ENCODE measurements at regions not wholly inside any gene's neighbourhood (a gene's known extent, or its start where the extent isn't known, plus 50 kb on each side); places are given as distances from the start of the nearest gene placed in this dataset.
"Not testable (repeated sequence)": the region's sequence is repeated elsewhere in the genome, so short reads cannot be mapped to it uniquely, and the experiment has no call there.

DNA sequence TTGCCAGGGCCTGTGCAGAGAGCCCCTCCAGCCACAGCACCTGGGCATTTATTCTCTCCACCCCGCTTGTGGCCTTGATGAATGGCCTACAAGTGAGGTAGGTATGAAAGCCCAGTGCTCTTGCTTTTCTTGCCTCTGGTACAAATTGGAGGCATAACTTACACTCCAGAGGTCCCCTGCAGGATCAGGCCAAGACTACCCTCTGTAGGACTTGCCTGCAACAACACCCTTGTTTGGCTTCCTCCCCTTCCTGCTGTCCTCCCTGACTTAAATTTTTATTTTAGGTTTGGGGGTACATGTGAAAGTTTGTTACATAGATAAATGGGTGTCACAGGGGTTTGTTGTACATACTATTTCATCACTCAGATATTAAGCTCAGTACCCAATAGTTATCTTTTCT lies 95.7 kb downstream of the CDC42EP3 start:
- no peak overlapping the region for H3K27ac ChIP-seq (ENCODE audit: low read depth, low read length)
- TF ChIP-seq, protein P1, sequence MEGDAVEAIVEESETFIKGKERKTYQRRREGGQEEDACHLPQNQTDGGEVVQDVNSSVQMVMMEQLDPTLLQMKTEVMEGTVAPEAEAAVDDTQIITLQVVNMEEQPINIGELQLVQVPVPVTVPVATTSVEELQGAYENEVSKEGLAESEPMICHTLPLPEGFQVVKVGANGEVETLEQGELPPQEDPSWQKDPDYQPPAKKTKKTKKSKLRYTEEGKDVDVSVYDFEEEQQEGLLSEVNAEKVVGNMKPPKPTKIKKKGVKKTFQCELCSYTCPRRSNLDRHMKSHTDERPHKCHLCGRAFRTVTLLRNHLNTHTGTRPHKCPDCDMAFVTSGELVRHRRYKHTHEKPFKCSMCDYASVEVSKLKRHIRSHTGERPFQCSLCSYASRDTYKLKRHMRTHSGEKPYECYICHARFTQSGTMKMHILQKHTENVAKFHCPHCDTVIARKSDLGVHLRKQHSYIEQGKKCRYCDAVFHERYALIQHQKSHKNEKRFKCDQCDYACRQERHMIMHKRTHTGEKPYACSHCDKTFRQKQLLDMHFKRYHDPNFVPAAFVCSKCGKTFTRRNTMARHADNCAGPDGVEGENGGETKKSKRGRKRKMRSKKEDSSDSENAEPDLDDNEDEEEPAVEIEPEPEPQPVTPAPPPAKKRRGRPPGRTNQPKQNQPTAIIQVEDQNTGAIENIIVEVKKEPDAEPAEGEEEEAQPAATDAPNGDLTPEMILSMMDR (IDR thresholded peaks at IDR 0.05; ENCODE audit: extremely low read depth, low read depth, low read length): peak; percentile 35

DNA sequence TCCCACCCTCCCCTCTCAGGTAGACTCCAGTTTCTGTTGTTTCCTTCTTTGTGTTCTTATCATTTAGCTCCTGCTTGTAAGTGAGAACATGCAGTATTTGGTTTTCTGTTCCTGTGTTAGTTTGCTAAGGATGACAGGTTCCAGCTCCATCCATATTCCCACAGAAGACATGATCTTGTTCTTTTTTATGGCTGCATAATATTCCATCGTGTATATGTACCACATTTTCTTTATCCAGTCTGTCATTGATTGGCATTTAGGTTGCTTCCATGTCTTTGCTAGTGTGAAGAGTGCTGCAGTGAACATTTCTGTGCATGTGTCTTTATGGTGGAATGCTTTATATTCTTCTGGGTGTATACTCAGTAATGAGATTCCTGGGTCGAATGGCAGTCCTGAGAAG lies 95.2 kb downstream of the CDC42EP3 start:
- peaks cover 41% of the 10 kb centered on the region for H3K4me1 ChIP-seq (ENCODE audit: insufficient read depth, low read length)
- not testable (repeated sequence) for H3K4me3 ChIP-seq (ENCODE audit: insufficient read depth, low read length); H2AFZ ChIP-seq (ENCODE audit: low read length)

More for the DNA sequence above, 95.7 kb downstream of the CDC42EP3 start:
- H3K27me3 ChIP-seq (ENCODE audit: insufficient read depth, low read length): no peaks in the 10 kb centered on the region
- no peak overlapping the region for H3K4me2 ChIP-seq (ENCODE audit: insufficient read depth, low read length)
- no peaks in the 10 kb centered on the region for H3K9me3 ChIP-seq (ENCODE audit: low read depth, low read length)
- no peak overlapping the region for H3K4me3 ChIP-seq (ENCODE audit: insufficient read depth, low read length)
- no peak overlapping the region for H2AFZ ChIP-seq (ENCODE audit: low read length)
- no peaks in the 10 kb centered on the region for H3K79me2 ChIP-seq (ENCODE audit: insufficient read depth, low read length)
- H4K20me1 ChIP-seq (ENCODE audit: insufficient read depth, low read length): no peaks in the 10 kb centered on the region
- peaks cover 45% of the 10 kb centered on the region for H3K4me1 ChIP-seq (ENCODE audit: insufficient read depth, low read length)
- no peaks in the 10 kb centered on the region for H3K36me3 ChIP-seq (ENCODE audit: insufficient read depth, low read length)
- DNase-seq (ENCODE audit: insufficient read length, low spot score, missing footprints): no peak

DNA sequence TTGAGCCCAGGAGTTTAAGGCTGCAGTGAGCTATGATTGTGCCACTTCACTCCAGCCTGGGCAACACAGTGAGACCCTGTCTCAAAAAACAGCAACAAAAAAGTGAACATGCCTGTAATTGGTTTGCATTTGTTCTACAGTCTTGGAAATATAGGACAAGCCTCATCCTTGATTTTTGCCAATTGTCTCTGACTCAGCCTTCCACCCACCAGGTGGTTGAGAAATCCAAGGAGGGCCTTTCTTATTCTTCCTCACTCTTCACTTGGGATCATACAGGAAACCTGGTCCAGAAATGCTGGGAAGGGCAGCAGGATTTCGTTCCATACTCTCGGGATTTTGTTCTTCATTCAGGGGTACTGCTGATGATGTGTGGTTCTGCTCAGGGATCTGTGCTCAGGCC lies 94.6 kb downstream of the CDC42EP3 start:
- Histone ChIP-seq H3K4me3 (ENCODE audit: insufficient read depth, low read length) (no peak overlapping the region), H3K9me3 (ENCODE audit: low read depth, low read length) (no peaks in the 10 kb centered on the region), H3K27me3 (ENCODE audit: insufficient read depth, low read length) (no peaks in the 10 kb centered on the region), H3K4me2 (ENCODE audit: insufficient read depth, low read length) (no peak overlapping the region), H3K4me1 (ENCODE audit: insufficient read depth, low read length) (peaks cover 35% of the 10 kb centered on the region), H2AFZ (ENCODE audit: low read length) (no peak overlapping the region), H3K27ac (ENCODE audit: low read depth, low read length) (no peak overlapping the region), H3K36me3 (ENCODE audit: insufficient read depth, low read length) (no peaks in the 10 kb centered on the region), H4K20me1 (ENCODE audit: insufficient read depth, low read length) (no peaks in the 10 kb centered on the region), H3K79me2 (ENCODE audit: insufficient read depth, low read length) (no peaks in the 10 kb centered on the region)
- no peak for DNase-seq (ENCODE audit: insufficient read length, low spot score, missing footprints)
- TF ChIP-seq, protein P1 (IDR thresholded peaks at IDR 0.05; ENCODE audit: extremely low read depth, low read depth, low read length): no peak

More for the DNA sequence above, 95.2 kb downstream of the CDC42EP3 start:
- not testable (repeated sequence) for H4K20me1 ChIP-seq (ENCODE audit: insufficient read depth, low read length); DNase-seq (ENCODE audit: insufficient read length, low spot score, missing footprints); H3K27ac ChIP-seq (ENCODE audit: low read depth, low read length); H3K36me3 ChIP-seq (ENCODE audit: insufficient read depth, low read length); H3K79me2 ChIP-seq (ENCODE audit: insufficient read depth, low read length); H3K27me3 ChIP-seq (ENCODE audit: insufficient read depth, low read length); H3K9me3 ChIP-seq (ENCODE audit: low read depth, low read length); H3K4me2 ChIP-seq (ENCODE audit: insufficient read depth, low read length)

DNA sequence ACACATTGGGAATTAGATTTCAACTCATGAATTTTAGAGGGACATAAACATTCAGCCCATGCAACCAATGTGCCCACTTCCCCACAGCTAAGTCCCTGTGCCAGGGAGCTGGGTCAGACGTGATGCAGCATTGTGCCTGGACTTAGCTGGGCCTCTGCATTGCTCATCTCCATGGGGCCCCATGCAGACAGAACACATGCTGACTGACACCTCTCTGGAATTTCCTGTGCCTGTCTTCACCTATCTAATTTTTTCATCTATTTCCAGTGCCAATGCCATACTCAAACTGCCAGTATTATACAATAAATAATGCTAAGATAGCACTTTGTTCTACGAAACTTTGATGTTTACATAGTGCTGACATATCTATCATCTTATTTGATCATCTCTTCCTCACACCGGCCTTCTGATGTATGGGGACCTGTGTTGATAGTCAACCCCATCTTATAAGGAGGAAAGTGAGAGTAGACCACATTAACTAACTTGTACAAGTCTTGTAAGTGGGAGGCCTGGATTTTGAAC lies 92.2 kb downstream of the CDC42EP3 start:
- Histone ChIP-seq H3K4me3 (ENCODE audit: insufficient read depth, low read length) (no peak overlapping the region), H3K27me3 (ENCODE audit: insufficient read depth, low read length) (no peaks in the 10 kb centered on the region), H3K27ac (ENCODE audit: low read depth, low read length) (no peak overlapping the region), H3K36me3 (ENCODE audit: insufficient read depth, low read length) (no peaks in the 10 kb centered on the region), H2AFZ (ENCODE audit: low read length) (no peak overlapping the region), H4K20me1 (ENCODE audit: insufficient read depth, low read length) (no peaks in the 10 kb centered on the region), H3K4me1 (ENCODE audit: insufficient read depth, low read length) (peaks cover 32% of the 10 kb centered on the region), H3K79me2 (ENCODE audit: insufficient read depth, low read length) (no peaks in the 10 kb centered on the region), H3K4me2 (ENCODE audit: insufficient read depth, low read length) (no peak overlapping the region), H3K9me3 (ENCODE audit: low read depth, low read length) (no peaks in the 10 kb centered on the region)
- DNase-seq (ENCODE audit: insufficient read length, low spot score, missing footprints): no peak
- TF ChIP-seq, protein P1 (IDR thresholded peaks at IDR 0.05; ENCODE audit: extremely low read depth, low read depth, low read length): no peak

DNA sequence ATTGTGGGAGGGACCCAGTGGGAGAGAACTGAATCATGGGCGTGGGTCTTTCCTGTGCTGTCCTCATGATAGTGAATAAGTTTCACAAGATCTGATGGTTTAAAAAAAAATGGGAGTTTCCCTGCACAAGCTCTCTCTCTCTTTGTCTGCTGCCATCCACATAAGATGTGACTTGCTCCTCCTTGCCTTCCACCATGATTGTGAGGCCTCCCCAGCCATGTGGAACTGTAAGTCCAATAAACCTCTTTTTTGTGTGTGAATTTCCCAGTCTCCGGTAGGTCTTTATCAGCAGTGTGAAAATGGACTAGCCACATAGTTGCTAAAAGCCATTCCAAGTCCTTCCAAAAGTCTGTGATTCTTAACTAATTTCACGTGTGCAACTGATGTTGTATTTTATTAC lies 91.5 kb downstream of the CDC42EP3 start:
- not testable (repeated sequence) for H3K27ac ChIP-seq (ENCODE audit: low read depth, low read length); H3K4me2 ChIP-seq (ENCODE audit: insufficient read depth, low read length); H3K79me2 ChIP-seq (ENCODE audit: insufficient read depth, low read length); H3K27me3 ChIP-seq (ENCODE audit: insufficient read depth, low read length); H3K9me3 ChIP-seq (ENCODE audit: low read depth, low read length); H3K36me3 ChIP-seq (ENCODE audit: insufficient read depth, low read length); H2AFZ ChIP-seq (ENCODE audit: low read length); H4K20me1 ChIP-seq (ENCODE audit: insufficient read depth, low read length); DNase-seq (ENCODE audit: insufficient read length, low spot score, missing footprints); H3K4me3 ChIP-seq (ENCODE audit: insufficient read depth, low read length)
- H3K4me1 ChIP-seq (ENCODE audit: insufficient read depth, low read length): peaks cover 37% of the 10 kb centered on the region

Measured in osteoblast (primary cell).